ENCODE measurements at regions not wholly inside any gene's neighbourhood (a gene's known extent, or its start where the extent isn't known, plus 50 kb on each side); places are given as distances from the start of the nearest gene placed in this dataset.

GRCh38 chr16:9152649-9153501 lies 61.4 kb downstream of the HAPSTR1 start:
- TF ChIP-seq CTCF (conservative IDR thresholded peaks at IDR 0.05 in 1 of 2, IDR thresholded peaks at IDR 0.05 in 1 of 2; ENCODE audit: low read depth in 1 of 2, low read length in 2 of 2): no peak
- no peak for TF ChIP-seq EZH2 (IDR thresholded peaks at IDR 0.05; ENCODE audit: low read length, missing control alignments)

Measured in fibroblast of lung (primary cell).